K562 (cell line): ENCODE measurements at regions not wholly inside any gene's neighbourhood (a gene's known extent, or its start where the extent isn't known, plus 50 kb on each side); places are given as distances from the start of the nearest gene placed in this dataset.
A peak's percentile ranks its signal among the peaks of the same experiment; 100 is the strongest.

Experiments
- ARID1B ChIP-seq: fragments of 450-650 bp; IDR thresholded peaks from 2 replicates; pipeline ENCODE4 v1.6.1; 2016; ENCODE audit warnings: antibody characterized with exemption, mild to moderate bottlenecking, inconsistent platforms
- ELK3 ChIP-seq: fragments of 450-650 bp; formaldehyde crosslinking; IDR thresholded peaks from 2 replicates; pipeline ENCODE4 v1.4.0; 2020; ENCODE audit warnings: mild to moderate bottlenecking
- ETV1 ChIP-seq: fragments of 450-650 bp; conservative IDR thresholded peaks from 2 replicates; pipeline ENCODE4 v1.6.1; 2016; ENCODE audit warnings: missing genetic modification characterization, control low read depth, low read depth, missing compliant biosample characterization
- FOS ChIP-seq: IDR thresholded peaks from 3 replicates; pipeline ENCODE4 v1.6.1; 2011; ENCODE audit not compliant: insufficient read length; ENCODE audit errors: extremely low read depth
- GATAD2A ChIP-seq: fragments of 450-650 bp; IDR thresholded peaks from 2 replicates; pipeline ENCODE4 v1.6.1; 2017
- HDGF ChIP-seq: fragments of 450-650 bp; IDR thresholded peaks from 2 replicates; pipeline ENCODE4 v1.6.1; 2016
- MEF2D ChIP-seq: conservative IDR thresholded peaks from 2 replicates; pipeline ENCODE4 v1.6.1; 2016; ENCODE audit warnings: low read depth, missing genetic modification characterization, missing compliant biosample characterization
- PHB ChIP-seq: fragments of 250-450 bp; sonication (Bioruptor Pico); IDR thresholded peaks from 2 replicates; pipeline ENCODE4 v1.5.0; 2021
- PTBP1 ChIP-seq: fragments of 200-400 bp; formaldehyde crosslinking; IDR thresholded peaks from 2 replicates; pipeline ENCODE4 v1.6.1; 2017; ENCODE audit warnings: low read depth, low read length
- RBFOX2 ChIP-seq: fragments of 200-400 bp; formaldehyde crosslinking; IDR thresholded peaks from 2 replicates; pipeline ENCODE4 v1.6.1; 2017; ENCODE audit warnings: low read depth, mild to moderate bottlenecking, low read length, moderate library complexity
- RHOXF2B ChIP-seq: fragments of 250-450 bp; sonication (Bioruptor Pico); conservative IDR thresholded peaks from 2 replicates; pipeline ENCODE4 v1.5.1; 2021
- RNF2 ChIP-seq: sonication (generic); IDR thresholded peaks from 2 replicates; pipeline ENCODE4 v1.6.1; 2016
- SMAD3 ChIP-seq: fragments of 450-650 bp; formaldehyde crosslinking; conservative IDR thresholded peaks from 2 replicates; pipeline ENCODE4 v1.4.0; 2020; ENCODE audit warnings: mild to moderate bottlenecking
- TCF7L2 ChIP-seq: fragments of 150-350 bp; IDR thresholded peaks from 2 replicates; pipeline ENCODE4 v1.6.1; 2016; ENCODE audit warnings: low read depth, mild to moderate bottlenecking, low read length, moderate library complexity
- TEAD1 ChIP-seq, 2 experiments: fragments of 450-650 bp in 1 of 2; sonication (generic) in 1 of 2; formaldehyde crosslinking; IDR thresholded peaks; 2 replicates each; pipeline versions ENCODE4 v1.4.0 to v1.8.0; 2020 to 2022; ENCODE audit warnings: mild to moderate bottlenecking in 2 of 2, missing genetic modification reagents in 1 of 2
- TEAD2 ChIP-seq: fragments of 450-650 bp; IDR thresholded peaks from 2 replicates; pipeline ENCODE4 v1.6.1; 2016; ENCODE audit warnings: missing genetic modification characterization, control low read depth, missing compliant biosample characterization
- XRCC5 ChIP-seq: fragments of 200-400 bp; formaldehyde crosslinking; IDR thresholded peaks from 2 replicates; pipeline ENCODE4 v1.6.1; 2017; ENCODE audit warnings: low read depth, mild to moderate bottlenecking, low read length
- ZBTB1 ChIP-seq: sonication (generic); formaldehyde crosslinking; IDR thresholded peaks from 2 replicates; pipeline ENCODE4 v1.8.1; 2023; ENCODE audit warnings: missing genetic modification reagents, low read depth, mild to moderate bottlenecking, borderline replicate concordance
- ZC3H11A ChIP-seq: IDR thresholded peaks from 2 replicates; pipeline ENCODE4 v1.6.1; 2012; ENCODE audit warnings: low read depth, low read length, improper control_type of control experiment
- ZNF436 ChIP-seq: fragments of 250-450, 450-650 bp; sonication (Bioruptor Pico); formaldehyde crosslinking; IDR thresholded peaks from 2 replicates; pipeline ENCODE4 v1.7.0; 2020; ENCODE audit warnings: mild to moderate bottlenecking
- ZNF584 ChIP-seq: fragments of 200-800 bp; sonication (Bioruptor generic); IDR thresholded peaks from 2 replicates; pipeline ENCODE4 v1.6.1; 2016; ENCODE audit warnings: low read depth, mild to moderate bottlenecking, missing genetic modification characterization, missing compliant biosample characterization
- TF ChIP-seq, protein P1 (sequence below): sonication (generic); formaldehyde crosslinking; IDR thresholded peaks from 2 replicates; pipeline ENCODE4 v1.8.0; 2023; ENCODE audit warnings: mild to moderate bottlenecking, missing genetic modification reagents
- TF ChIP-seq, protein P2 (sequence below): fragments of 250-450 bp; sonication (Bioruptor Pico); IDR thresholded peaks from 2 replicates; pipeline ENCODE4 v1.4.0; 2020

- TF ChIP-seq ELK3 (CRISPR knock-in tag) (no peak), ARID1B (peak; percentile 98), RBFOX2 (no peak), ZC3H11A (no peak), RHOXF2B (no peak), FOS (no peak), TCF7L2 (no peak), SMAD3 (CRISPR knock-in tag) (peak; percentile 48), RNF2 (peak; percentile 71; the same call in 1 of the 2 replicates), PTBP1 (no peak), PHB (CRISPR knock-in tag) (no peak), ZNF436 (CRISPR knock-in tag) (no peak), GATAD2A (peak; percentile 87; the same call in 1 of the 2 replicates), XRCC5 (peak; percentile 23; the same call in 1 of the 2 replicates), TEAD1 (CRISPR knock-in tag; IDR thresholded peaks at IDR 0.05) (no peak), ETV1 (tag) (no peak; the same call in 1 of the 2 replicates), HDGF (no peak), ZBTB1 (no peak), TEAD2 (tag) (no peak), ZNF584 (CRISPR knock-in tag) (peak; percentile 65; the same call in 1 of the 2 replicates), MEF2D (peak; percentile 83)
- TF ChIP-seq, protein P1, sequence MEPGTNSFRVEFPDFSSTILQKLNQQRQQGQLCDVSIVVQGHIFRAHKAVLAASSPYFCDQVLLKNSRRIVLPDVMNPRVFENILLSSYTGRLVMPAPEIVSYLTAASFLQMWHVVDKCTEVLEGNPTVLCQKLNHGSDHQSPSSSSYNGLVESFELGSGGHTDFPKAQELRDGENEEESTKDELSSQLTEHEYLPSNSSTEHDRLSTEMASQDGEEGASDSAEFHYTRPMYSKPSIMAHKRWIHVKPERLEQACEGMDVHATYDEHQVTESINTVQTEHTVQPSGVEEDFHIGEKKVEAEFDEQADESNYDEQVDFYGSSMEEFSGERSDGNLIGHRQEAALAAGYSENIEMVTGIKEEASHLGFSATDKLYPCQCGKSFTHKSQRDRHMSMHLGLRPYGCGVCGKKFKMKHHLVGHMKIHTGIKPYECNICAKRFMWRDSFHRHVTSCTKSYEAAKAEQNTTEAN, result no peak
- TF ChIP-seq, protein P2, sequence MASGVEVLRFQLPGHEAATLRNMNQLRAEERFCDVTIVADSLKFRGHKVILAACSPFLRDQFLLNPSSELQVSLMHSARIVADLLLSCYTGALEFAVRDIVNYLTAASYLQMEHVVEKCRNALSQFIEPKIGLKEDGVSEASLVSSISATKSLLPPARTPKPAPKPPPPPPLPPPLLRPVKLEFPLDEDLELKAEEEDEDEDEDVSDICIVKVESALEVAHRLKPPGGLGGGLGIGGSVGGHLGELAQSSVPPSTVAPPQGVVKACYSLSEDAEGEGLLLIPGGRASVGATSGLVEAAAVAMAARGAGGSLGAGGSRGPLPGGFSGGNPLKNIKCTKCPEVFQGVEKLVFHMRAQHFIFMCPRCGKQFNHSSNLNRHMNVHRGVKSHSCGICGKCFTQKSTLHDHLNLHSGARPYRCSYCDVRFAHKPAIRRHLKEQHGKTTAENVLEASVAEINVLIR (CRISPR knock-in tag), result no peak
Measured at GRCh38 chr2:39511605-39512433, 74.7 kb upstream of the MAP4K3 start (continued).
